ENCODE measurements at regions not wholly inside any gene's neighbourhood (a gene's known extent, or its start where the extent isn't known, plus 50 kb on each side); places are given as distances from the start of the nearest gene placed in this dataset.

- Histone ChIP-seq H3K4me3 (replicated peaks in 1 of 3; ENCODE audit: insufficient read depth in 1 of 3, low read depth in 2 of 3, low read length in 3 of 3) (no peak overlapping the region), H3K9ac (ENCODE audit: insufficient read depth, low read depth, low read length) (no peak overlapping the region), H3K27ac (ENCODE audit: extremely low read length, insufficient read depth, low read length) (no peak overlapping the region), H3K4me2 (ENCODE audit: low read depth, low read length) (no peak overlapping the region), H2AFZ (ENCODE audit: low read length) (no peak overlapping the region), H3K27me3 (ENCODE audit: control insufficient read depth in 1 of 2, insufficient read depth in 2 of 2, low read length in 2 of 2) (peaks cover 2 to 3% of the 10 kb centered on the region in 2 experiments; a peak in 2 of 5 replicates), H3K9me3 (ENCODE audit: low read length) (no peaks in the 10 kb centered on the region), H3K79me2 (ENCODE audit: insufficient read depth, low read length) (no peaks in the 10 kb centered on the region), H3K4me1 (ENCODE audit: insufficient read depth, low read length) (peaks cover 25% of the 10 kb centered on the region), H4K20me1 (ENCODE audit: insufficient read depth, low read length) (peaks cover 4% of the 10 kb centered on the region; the same call in 1 of the 2 replicates), H3K36me3 (replicated peaks in 1 of 2; ENCODE audit: control insufficient read depth in 1 of 2, insufficient read depth in 2 of 2, low read length in 2 of 2) (no peaks in the 10 kb centered on the region)
- TF ChIP-seq AGO1 (IDR thresholded peaks at IDR 0.05; ENCODE audit: low read depth, low read length, poor library complexity, severe bottlenecking) = no peak
- no peak for TF ChIP-seq ZNF264 (CRISPR knock-in tag; IDR thresholded peaks at IDR 0.05)
- TF ChIP-seq, protein P1, sequence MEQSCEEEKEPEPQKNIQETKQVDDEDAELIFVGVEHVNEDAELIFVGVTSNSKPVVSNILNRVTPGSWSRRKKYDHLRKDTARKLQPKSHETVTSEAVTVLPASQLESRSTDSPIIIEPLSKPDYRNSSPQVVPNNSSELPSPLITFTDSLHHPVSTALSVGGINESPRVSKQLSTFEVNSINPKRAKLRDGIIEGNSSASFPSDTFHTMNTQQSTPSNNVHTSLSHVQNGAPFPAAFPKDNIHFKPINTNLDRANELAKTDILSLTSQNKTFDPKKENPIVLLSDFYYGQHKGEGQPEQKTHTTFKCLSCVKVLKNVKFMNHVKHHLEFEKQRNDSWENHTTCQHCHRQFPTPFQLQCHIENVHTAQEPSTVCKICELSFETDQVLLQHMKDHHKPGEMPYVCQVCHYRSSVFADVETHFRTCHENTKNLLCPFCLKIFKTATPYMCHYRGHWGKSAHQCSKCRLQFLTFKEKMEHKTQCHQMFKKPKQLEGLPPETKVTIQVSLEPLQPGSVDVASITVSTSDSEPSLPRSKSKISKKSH (CRISPR knock-in tag; IDR thresholded peaks at IDR 0.05; ENCODE audit: borderline replicate concordance) = 0 out of 2 replicates have a peak, but pooled peaks have one; percentile 14
- no peak for TF ChIP-seq IKZF4 (CRISPR knock-in tag; IDR thresholded peaks at IDR 0.05; ENCODE audit: borderline replicate concordance, low read depth, not compliant biosample characterization)
- TF ChIP-seq ZBTB43 (CRISPR knock-in tag; conservative IDR thresholded peaks at IDR 0.05) = no peak
- no peak for TF ChIP-seq BCLAF1 (IDR thresholded peaks at IDR 0.05)
- peak; percentile 29; the same call in 1 of the 2 replicates for TF ChIP-seq ZNF768 (CRISPR knock-in tag; IDR thresholded peaks at IDR 0.05)
- TF ChIP-seq ZNF687 (CRISPR knock-in tag; IDR thresholded peaks at IDR 0.05) = no peak
- DNase-seq (ENCODE audit: low spot score) (no peak), FAIRE-seq (no peak), ATAC-seq (no peak)
- intact Hi-C loops (cut with micrococcal nuclease; ENCODE audit: unreplicated experiment) (no loop called here), in situ Hi-C loops (cut with HindIII; ENCODE audit: extremely low pct_ligation_motif_present, low pct_unique_long_range_greater_than_20kb) (no loop called here)
- 75% methylated on average over 28 of the region's 30 CpGs for WGBS (ENCODE audit: low lambda C conversion rate)
- POLR2A ChIA-PET = no interaction called here
- BruUV-seq (replicated peaks) = no TSS peak
- CTCF ChIA-PET (ENCODE audit: low intra/inter-chr PET ratio, low total read pairs) = no interaction called here
Observed at GRCh38 chr16:85401917-85402766, 211.0 kb upstream of the GSE1 start.
